ENCODE measurements at regions not wholly inside any gene's neighbourhood (a gene's known extent, or its start where the extent isn't known, plus 50 kb on each side); places are given as distances from the start of the nearest gene placed in this dataset.

GRCh38 chr16:85512808-85513115 is 100.4 kb upstream of the GSE1 start:
- TF ChIP-seq, protein P1, sequence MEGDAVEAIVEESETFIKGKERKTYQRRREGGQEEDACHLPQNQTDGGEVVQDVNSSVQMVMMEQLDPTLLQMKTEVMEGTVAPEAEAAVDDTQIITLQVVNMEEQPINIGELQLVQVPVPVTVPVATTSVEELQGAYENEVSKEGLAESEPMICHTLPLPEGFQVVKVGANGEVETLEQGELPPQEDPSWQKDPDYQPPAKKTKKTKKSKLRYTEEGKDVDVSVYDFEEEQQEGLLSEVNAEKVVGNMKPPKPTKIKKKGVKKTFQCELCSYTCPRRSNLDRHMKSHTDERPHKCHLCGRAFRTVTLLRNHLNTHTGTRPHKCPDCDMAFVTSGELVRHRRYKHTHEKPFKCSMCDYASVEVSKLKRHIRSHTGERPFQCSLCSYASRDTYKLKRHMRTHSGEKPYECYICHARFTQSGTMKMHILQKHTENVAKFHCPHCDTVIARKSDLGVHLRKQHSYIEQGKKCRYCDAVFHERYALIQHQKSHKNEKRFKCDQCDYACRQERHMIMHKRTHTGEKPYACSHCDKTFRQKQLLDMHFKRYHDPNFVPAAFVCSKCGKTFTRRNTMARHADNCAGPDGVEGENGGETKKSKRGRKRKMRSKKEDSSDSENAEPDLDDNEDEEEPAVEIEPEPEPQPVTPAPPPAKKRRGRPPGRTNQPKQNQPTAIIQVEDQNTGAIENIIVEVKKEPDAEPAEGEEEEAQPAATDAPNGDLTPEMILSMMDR (IDR thresholded peaks at IDR 0.05), result no peak
- TF ChIP-seq POLR2AphosphoS5 (IDR thresholded peaks at IDR 0.05; ENCODE audit: low read depth, low read length) (no peak), SIN3A (IDR thresholded peaks at IDR 0.05; ENCODE audit: borderline replicate concordance, insufficient read depth, low read depth, low read length) (no peak)
